ENCODE measurements at regions not wholly inside any gene's neighbourhood (a gene's known extent, or its start where the extent isn't known, plus 50 kb on each side); places are given as distances from the start of the nearest gene placed in this dataset.

GRCh38 chr5:117084067-117084466 is 509.4 kb upstream of the SEMA6A start:
- peak; percentile 11; the same call in 1 of the 2 replicates for TF ChIP-seq CTCF (IDR thresholded peaks at IDR 0.05)
- no peak for TF ChIP-seq ZFX (IDR thresholded peaks at IDR 0.05; ENCODE audit: borderline replicate concordance)

Data from 22Rv1 (cell line).